Spleen (tissue), 11 donors: ENCODE measurements at regions not wholly inside any gene's neighbourhood (a gene's known extent, or its start where the extent isn't known, plus 50 kb on each side); places are given as distances from the start of the nearest gene placed in this dataset.
A peak's percentile ranks its signal among the peaks of the same experiment; 100 is the strongest.

Experiments
- DNase-seq: peaks from one replicate; pipeline ENCODE4 v3.0.0-alpha.2; 2020
- H3K27ac ChIP-seq, 8 donors: fragments of 200-600 bp; sonication (generic) in 7 of 8; 1 replicate in 4 of 8; 2 replicates in 4 of 8; pipeline versions ENCODE4 v1.5.0 to v1.8.0; 2016 to 2021; ENCODE audit warnings: inconsistent platforms in 4 of 8, mild to moderate bottlenecking in 4 of 8, moderate library complexity in 1 of 8
- H3K27me3 ChIP-seq, 7 donors: fragments of 200-600 bp; sonication (generic) in 6 of 7; replicated peaks in 1 of 7; 1 replicate in 4 of 7; 2 replicates in 3 of 7; pipeline versions ENCODE4 v1.5.0 to v1.8.0; 2016 to 2021; ENCODE audit warnings: inconsistent platforms in 3 of 7, mild to moderate bottlenecking in 1 of 7
- H3K36me3 ChIP-seq, 6 donors: fragments of 200-600 bp; sonication (generic) in 5 of 6; 1 replicate in 4 of 6; 2 replicates in 2 of 6; pipeline versions ENCODE4 v1.5.0 to v1.8.0; 2016 to 2021; ENCODE audit warnings: inconsistent platforms in 2 of 6
- H3K4me1 ChIP-seq, 6 donors: fragments of 200-600 bp; sonication (generic) in 5 of 6; 1 replicate in 3 of 6; 2 replicates in 3 of 6; pipeline versions ENCODE4 v1.5.0 to v1.8.0; 2016 to 2021; ENCODE audit warnings: inconsistent platforms in 3 of 6
- H3K4me3 ChIP-seq, 8 donors: fragments of 200-600 bp; sonication (generic) in 7 of 8; 1 replicate in 4 of 8; 2 replicates in 4 of 8; pipeline versions ENCODE4 v1.5.0 to v1.8.0; 2016 to 2021; ENCODE audit warnings: inconsistent platforms in 4 of 8, mild to moderate bottlenecking in 4 of 8, moderate library complexity in 2 of 8
- H3K9me3 ChIP-seq, 8 donors: fragments of 200-600 bp; sonication (generic) in 7 of 8; 1 replicate in 4 of 8; 2 replicates in 4 of 8; pipeline versions ENCODE4 v1.5.0 to v1.8.0; 2016 to 2021; ENCODE audit warnings: inconsistent platforms in 4 of 8
- POLR2A ChIP-seq, 3 donors: fragments of 450-650 bp; IDR thresholded peaks; one replicate each; pipeline ENCODE4 v1.5.1; 2017; ENCODE audit warnings: antibody characterized with exemption in 3 of 3, mild to moderate bottlenecking in 1 of 3
- POLR2AphosphoS5 ChIP-seq, 3 donors: sonication (generic); formaldehyde crosslinking; IDR thresholded peaks; one replicate each; pipeline ENCODE4 v1.5.1; 2017; ENCODE audit warnings: antibody characterized with exemption in 3 of 3
- WGBS, 5 donors: extraction: QIAGEN DNeasy Blood & Tissue Kit in 3 of 5; methylation state at CpG; one replicate each; pipeline versions ENCODE4 v1.1.5 to v1.1.7; 2013 to 2018; 5-methylcytosine and 5-hydroxymethylcytosine counted together
- intact Hi-C: fragments of 100-400 bp; cut with DNase I; formaldehyde crosslinking; loops from one replicate; pipeline ENCODE4 v1.15.0; 2023; ENCODE audit warnings: low total_unique reads
- TF ChIP-seq, protein P1 (sequence below), 11 experiments: fragments of 200-600 bp in 7 of 11; fragments of 450-650 bp in 4 of 11; sonication (generic) in 4 of 11; IDR thresholded peaks in 8 of 11; conservative IDR thresholded peaks in 3 of 11; 1 replicate in 7 of 11; 2 replicates in 4 of 11; pipeline versions ENCODE4 v1.4.0 to v1.8.0; 2016 to 2021; ENCODE audit warnings: antibody characterized with exemption in 11 of 11, inconsistent platforms in 4 of 11, mild to moderate bottlenecking in 1 of 11
- donor health status: healthy with polysubstance abuse.
- donor health status: DM: no; HTN: no; CAD: no; lungs with moderate emphysema.
- donor health status: DM: no; HTN: no; CAD: no.
- donor health status: Bipolar disorder and iron deficiency.
- donor health status: healthy.
- donor health status: DM: no; HTN: no; CAD: no.
- donor health status: DM: yes; HTN: yes; CAD: no.

DNA sequence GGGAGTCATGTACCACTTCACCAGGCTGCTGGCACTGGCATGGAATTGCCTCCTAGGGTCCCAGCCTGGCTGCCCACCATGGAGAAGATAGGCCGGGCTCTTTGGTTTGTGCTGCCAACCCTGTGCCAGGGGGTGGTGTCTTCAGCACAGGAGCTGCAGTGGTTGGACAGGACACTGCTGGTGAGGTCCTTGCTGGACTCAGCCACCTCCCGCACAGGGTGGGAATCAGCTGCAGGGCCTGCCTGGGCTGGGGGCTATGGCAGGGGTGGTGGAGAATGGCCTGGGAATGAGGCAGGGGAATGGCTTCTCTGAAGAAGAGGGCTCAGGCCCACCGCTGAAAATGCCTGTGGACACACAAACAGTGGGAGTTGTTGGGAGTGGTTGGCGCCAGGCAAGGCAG, 70.6 kb upstream of the CAPRIN2 start:
- intact Hi-C loops = no loop called here
- H3K4me1 ChIP-seq = peaks cover 0 to 21% (median 15%) of the 10 kb centered on the region in 6 donors
- H3K4me3 ChIP-seq = no peak overlapping the region
- WGBS, 5 donors = 59 to 84% (median 75%) methylated on average over 3 to 4 of the region's 4 CpGs
- H3K9me3 ChIP-seq = no peaks in the 10 kb centered on the region
- H3K27ac ChIP-seq = no peak overlapping the region
- DNase-seq = no peak
- no peaks in the 10 kb centered on the region for H3K36me3 ChIP-seq
- TF ChIP-seq POLR2AphosphoS5 (IDR thresholded peaks at IDR 0.05) (no peak), POLR2A (IDR thresholded peaks at IDR 0.05) (no peak)
- TF ChIP-seq, protein P1, sequence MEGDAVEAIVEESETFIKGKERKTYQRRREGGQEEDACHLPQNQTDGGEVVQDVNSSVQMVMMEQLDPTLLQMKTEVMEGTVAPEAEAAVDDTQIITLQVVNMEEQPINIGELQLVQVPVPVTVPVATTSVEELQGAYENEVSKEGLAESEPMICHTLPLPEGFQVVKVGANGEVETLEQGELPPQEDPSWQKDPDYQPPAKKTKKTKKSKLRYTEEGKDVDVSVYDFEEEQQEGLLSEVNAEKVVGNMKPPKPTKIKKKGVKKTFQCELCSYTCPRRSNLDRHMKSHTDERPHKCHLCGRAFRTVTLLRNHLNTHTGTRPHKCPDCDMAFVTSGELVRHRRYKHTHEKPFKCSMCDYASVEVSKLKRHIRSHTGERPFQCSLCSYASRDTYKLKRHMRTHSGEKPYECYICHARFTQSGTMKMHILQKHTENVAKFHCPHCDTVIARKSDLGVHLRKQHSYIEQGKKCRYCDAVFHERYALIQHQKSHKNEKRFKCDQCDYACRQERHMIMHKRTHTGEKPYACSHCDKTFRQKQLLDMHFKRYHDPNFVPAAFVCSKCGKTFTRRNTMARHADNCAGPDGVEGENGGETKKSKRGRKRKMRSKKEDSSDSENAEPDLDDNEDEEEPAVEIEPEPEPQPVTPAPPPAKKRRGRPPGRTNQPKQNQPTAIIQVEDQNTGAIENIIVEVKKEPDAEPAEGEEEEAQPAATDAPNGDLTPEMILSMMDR (IDR thresholded peaks at IDR 0.05 in 8 of 11, conservative IDR thresholded peaks at IDR 0.05 in 3 of 11) = no peak
- peaks cover 0 to 63% (median 0%) of the 10 kb centered on the region in 7 donors for H3K27me3 ChIP-seq

DNA sequence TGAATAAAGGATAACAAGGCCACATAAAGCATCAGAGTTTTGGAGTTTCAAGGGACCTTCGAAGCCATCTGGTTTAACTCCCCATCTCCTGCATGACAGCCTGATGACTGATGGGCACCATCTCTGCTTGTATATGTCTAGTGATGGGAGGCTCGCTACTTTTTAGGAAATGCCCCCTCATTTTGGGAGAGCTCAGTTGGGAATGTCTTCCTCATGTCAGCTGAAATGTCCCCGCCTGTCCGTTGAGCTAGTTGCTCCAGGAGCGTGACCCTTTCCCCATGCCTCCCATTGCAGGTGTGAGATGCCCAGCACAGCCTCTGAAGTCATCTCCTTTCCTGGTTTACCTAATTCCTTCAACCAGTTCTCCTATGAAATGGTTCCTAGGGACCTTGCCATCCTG, 69.6 kb upstream of the CAPRIN2 start:
- peaks cover 0 to 72% (median 0%) of the 10 kb centered on the region in 7 donors for H3K27me3 ChIP-seq
- TF ChIP-seq, protein P1 (IDR thresholded peaks at IDR 0.05 in 8 of 11, conservative IDR thresholded peaks at IDR 0.05 in 3 of 11) = no peak
- no peak for TF ChIP-seq POLR2AphosphoS5 (IDR thresholded peaks at IDR 0.05)
- TF ChIP-seq POLR2A (IDR thresholded peaks at IDR 0.05) = no peak
- DNase-seq = no peak
- H3K4me1 ChIP-seq = peaks cover 0 to 21% (median 15%) of the 10 kb centered on the region in 6 donors
- H3K36me3 ChIP-seq = no peaks in the 10 kb centered on the region
- H3K4me3 ChIP-seq = no peak overlapping the region
- H3K27ac ChIP-seq = no peak overlapping the region
- 94 to 96% (median 95%) methylated on average over 5 of the region's 5 CpGs for WGBS, 5 donors
- H3K9me3 ChIP-seq = no peaks in the 10 kb centered on the region
- intact Hi-C loops = no loop called here

DNA sequence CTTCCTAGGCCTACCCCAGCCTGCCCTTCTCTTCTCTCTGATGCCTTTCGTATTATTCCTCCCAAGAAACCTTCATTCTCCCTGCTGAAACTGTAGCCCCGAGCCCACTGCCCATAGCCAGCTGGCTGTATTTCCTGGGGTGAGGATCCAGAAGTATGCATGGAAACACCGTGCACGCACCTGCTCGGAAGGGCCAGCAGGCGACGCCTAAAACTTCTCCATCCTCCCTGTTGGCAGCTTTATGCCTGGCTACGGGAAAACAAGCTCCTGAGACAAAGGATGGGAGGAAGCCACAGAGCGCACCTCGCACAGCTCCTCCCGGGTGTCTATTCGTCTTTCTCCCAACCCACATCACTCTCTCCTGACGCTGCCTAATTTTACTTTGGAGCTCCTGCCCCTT, 69.0 kb upstream of the CAPRIN2 start:
- intact Hi-C loops = no loop called here

DNA sequence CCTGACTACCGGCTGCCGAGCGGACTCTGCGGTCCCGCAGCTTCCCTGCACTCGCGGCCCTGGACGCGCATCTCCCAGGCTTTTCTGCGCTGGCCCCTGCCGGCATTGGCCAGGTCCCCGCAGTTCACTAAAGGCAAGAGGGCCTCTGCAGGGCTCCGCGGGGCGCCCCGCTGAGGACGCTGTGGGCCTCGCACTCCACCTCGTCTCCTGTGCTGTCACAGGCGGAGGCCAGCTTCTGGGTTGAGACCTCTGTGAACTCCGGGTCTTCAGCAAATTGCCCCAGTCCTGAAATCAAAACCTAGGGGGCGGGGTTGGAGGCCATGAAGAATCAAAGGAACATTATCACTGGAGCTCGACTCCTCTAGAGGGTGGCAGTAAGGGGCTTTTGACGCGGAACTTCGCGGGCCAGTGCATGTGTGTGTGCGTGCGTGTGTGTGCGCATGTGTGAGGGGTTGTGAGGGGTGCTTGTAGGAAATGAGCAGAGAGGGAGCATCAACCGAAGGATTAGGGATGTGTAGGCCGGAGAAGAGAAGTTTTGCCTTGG, 68.5 kb upstream of the CAPRIN2 start:
- intact Hi-C loops = no loop called here
- TF ChIP-seq POLR2A (IDR thresholded peaks at IDR 0.05) = no peak
- TF ChIP-seq, protein P1 (IDR thresholded peaks at IDR 0.05 in 8 of 11, conservative IDR thresholded peaks at IDR 0.05 in 3 of 11) = peak in 1 of 11 experiments; percentile 26
- no peak for TF ChIP-seq POLR2AphosphoS5 (IDR thresholded peaks at IDR 0.05)

More for the DNA sequence above, 69.0 kb upstream of the CAPRIN2 start:
- DNase-seq = no peak
- H3K27ac ChIP-seq = no peak overlapping the region
- no peaks in the 10 kb centered on the region for H3K9me3 ChIP-seq
- no peak overlapping the region for H3K4me3 ChIP-seq
- no peaks in the 10 kb centered on the region for H3K36me3 ChIP-seq
- H3K27me3 ChIP-seq = peaks cover 0 to 75% (median 0%) of the 10 kb centered on the region in 7 donors
- 89 to 95% (median 91%) methylated on average over 12 to 13 of the region's 13 CpGs for WGBS, 5 donors
- H3K4me1 ChIP-seq = peaks cover 0 to 21% (median 15%) of the 10 kb centered on the region in 6 donors
- TF ChIP-seq, protein P1 (IDR thresholded peaks at IDR 0.05 in 8 of 11, conservative IDR thresholded peaks at IDR 0.05 in 3 of 11) = no peak
- TF ChIP-seq POLR2A (IDR thresholded peaks at IDR 0.05) = no peak
- no peak for TF ChIP-seq POLR2AphosphoS5 (IDR thresholded peaks at IDR 0.05)

More for the DNA sequence above, 68.5 kb upstream of the CAPRIN2 start:
- H3K27ac ChIP-seq = peak overlapping the region in 4 of 8 donors; percentile 53 to 80 (median 66)
- H3K4me1 ChIP-seq = peaks cover 0 to 21% (median 15%) of the 10 kb centered on the region in 6 donors
- H3K36me3 ChIP-seq = no peaks in the 10 kb centered on the region
- H3K9me3 ChIP-seq = no peaks in the 10 kb centered on the region
- H3K27me3 ChIP-seq = peaks cover 0 to 77% (median 0%) of the 10 kb centered on the region in 7 donors
- H3K4me3 ChIP-seq = peak overlapping the region; percentile 26 to 68 (median 42)
- whole genome bisulfite sequencing, 5 donors = 33 to 52% (median 35%) methylated on average over 25 to 32 of the region's 32 CpGs
- DNase-seq = peak; percentile 83
